Neural cell (in vitro differentiated cells): ENCODE measurements at regions not wholly inside any gene's neighbourhood (a gene's known extent, or its start where the extent isn't known, plus 50 kb on each side); places are given as distances from the start of the nearest gene placed in this dataset.

Experiments used
- H2AFZ ChIP-seq: fragments of 200-600, 300-800 bp; sonication (generic), shearing (Covaris generic); 2 replicates; pipeline ENCODE4 v1.6.0; 2014; ENCODE audit warnings: low read depth, mild to moderate bottlenecking, antibody characterized with exemption, low read length, moderate library complexity
- H3F3A ChIP-seq: fragments of 200-600 bp; shearing (Covaris generic); 2 replicates; pipeline ENCODE4 v1.6.1; 2016; ENCODE audit warnings: mild to moderate bottlenecking, moderate library complexity, mixed read lengths, antibody characterized with exemption, low read length; ENCODE audit not compliant: insufficient read depth, poor library complexity, severe bottlenecking
- H3K27ac ChIP-seq: fragments of 200-600, 300-800 bp; sonication (generic), shearing (Covaris generic); 2 replicates; pipeline ENCODE4 v1.5.1; 2014; ENCODE audit warnings: mild to moderate bottlenecking, low read length, moderate library complexity
- H3K27me3 ChIP-seq: fragments of 300-800, 200-600 bp; sonication (generic), shearing (Covaris generic); 2 replicates; pipeline ENCODE4 v1.6.0; 2014; ENCODE audit warnings: mild to moderate bottlenecking, low read depth, low read length, moderate library complexity; ENCODE audit not compliant: insufficient read depth
- H3K36me3 ChIP-seq: fragments of 300-800, 200-600 bp; sonication (generic), shearing (Covaris generic); 2 replicates; pipeline ENCODE4 v1.5.1; 2014; ENCODE audit warnings: mild to moderate bottlenecking, antibody characterized with exemption, low read length, moderate library complexity; ENCODE audit not compliant: insufficient read depth
- H3K4me2 ChIP-seq: fragments of 300-800, 200-600 bp; sonication (generic), shearing (Covaris generic); 2 replicates; pipeline ENCODE4 v1.6.0; 2014; ENCODE audit warnings: mild to moderate bottlenecking, low read length
- H3K4me3 ChIP-seq: fragments of 300-800, 200-600 bp; sonication (generic), shearing (Covaris generic); 2 replicates; pipeline ENCODE4 v1.5.1; 2014; ENCODE audit warnings: mild to moderate bottlenecking, low read length, moderate library complexity
- H3K79me2 ChIP-seq: fragments of 200-600 bp; shearing (Covaris generic); replicated peaks from 2 replicates; pipeline ENCODE4 v1.6.0; 2014; ENCODE audit warnings: mild to moderate bottlenecking, low read length, moderate library complexity; ENCODE audit not compliant: insufficient read depth
- H3K9ac ChIP-seq: fragments of 300-800, 200-600 bp; sonication (generic), shearing (Covaris generic); 2 replicates; pipeline ENCODE4 v1.6.1; 2016; ENCODE audit warnings: mild to moderate bottlenecking, low read length, mixed read lengths
- H3K9me2 ChIP-seq: fragments of 200-600 bp; shearing (Covaris generic); 2 replicates; pipeline ENCODE4 v1.6.1; 2016; ENCODE audit warnings: mild to moderate bottlenecking, low read length, mixed read lengths; ENCODE audit not compliant: insufficient read depth
- H3K9me3 ChIP-seq: fragments of 200-600, 300-800 bp; sonication (generic), shearing (Covaris generic); 2 replicates; pipeline ENCODE4 v1.6.1; 2016; ENCODE audit warnings: mild to moderate bottlenecking, mixed run types, low read length, moderate library complexity, mixed read lengths
- H4K20me1 ChIP-seq: fragments of 200-600 bp; shearing (Covaris generic); 2 replicates; pipeline ENCODE4 v1.6.1; 2016; ENCODE audit warnings: mild to moderate bottlenecking, mixed run types; ENCODE audit not compliant: insufficient read depth
- EP300 ChIP-seq: fragments of 450-650 bp; conservative IDR thresholded peaks from 2 replicates; pipeline ENCODE4 v1.6.1; 2014; ENCODE audit warnings: antibody characterized with exemption, mild to moderate bottlenecking, moderate library complexity; ENCODE audit not compliant: poor library complexity, severe bottlenecking
- EZH2 ChIP-seq: fragments of 200-600, 300-800 bp; shearing (Covaris generic), sonication (generic); IDR thresholded peaks from 2 replicates; pipeline ENCODE4 v1.6.1; 2014; ENCODE audit warnings: antibody characterized with exemption, low read length, borderline replicate concordance, mild to moderate bottlenecking; ENCODE audit not compliant: insufficient read depth, poor library complexity, severe bottlenecking
- MXI1 ChIP-seq: fragments of 450-650 bp; conservative IDR thresholded peaks from 2 replicates; pipeline ENCODE4 v1.6.1; 2014; ENCODE audit warnings: antibody characterized with exemption, mild to moderate bottlenecking; ENCODE audit not compliant: poor library complexity, severe bottlenecking
- RAD21 ChIP-seq: fragments of 450-650 bp; conservative IDR thresholded peaks from 2 replicates; pipeline ENCODE4 v1.6.1; 2014; ENCODE audit warnings: antibody characterized with exemption, mild to moderate bottlenecking, moderate library complexity
- REST ChIP-seq: IDR thresholded peaks from 2 replicates; pipeline ENCODE4 v1.6.1; 2012; ENCODE audit warnings: borderline replicate concordance
- SMC3 ChIP-seq: fragments of 450-650 bp; conservative IDR thresholded peaks from 2 replicates; pipeline ENCODE4 v1.6.1; 2014; ENCODE audit warnings: antibody characterized with exemption, mild to moderate bottlenecking, moderate library complexity; ENCODE audit not compliant: poor library complexity

- H3K27ac ChIP-seq = no peak overlapping the region
- no peaks in the 10 kb centered on the region for H4K20me1 ChIP-seq
- no peaks in the 10 kb centered on the region for H3K79me2 ChIP-seq
- peak overlapping the region; percentile 27 for H2AFZ ChIP-seq
- no peaks in the 10 kb centered on the region for H3K36me3 ChIP-seq
- H3K9me2 ChIP-seq = no peaks in the 10 kb centered on the region
- no peaks in the 10 kb centered on the region for H3F3A ChIP-seq
- no peaks in the 10 kb centered on the region for H3K27me3 ChIP-seq
- no peaks in the 10 kb centered on the region for H3K9me3 ChIP-seq
- H3K9ac ChIP-seq = no peak overlapping the region
- H3K4me2 ChIP-seq = peak overlapping the region; percentile 2
- no peak for TF ChIP-seq SMC3
- no peak for TF ChIP-seq MXI1
- no peak for TF ChIP-seq REST
- no peak for TF ChIP-seq EP300
- TF ChIP-seq EZH2 = no peak
- no peak overlapping the region for H3K4me3 ChIP-seq
Observed at GRCh38 chr1:58157256-58157655, 389.3 kb downstream of the OMA1 start.

- H3K27me3 ChIP-seq = no peaks in the 10 kb centered on the region
Observed at GRCh38 chr1:58156831-58157230, 389.7 kb downstream of the OMA1 start.

More at GRCh38 chr1:58156831-58157230, 389.7 kb downstream of the OMA1 start:
- H3K9me2 ChIP-seq = no peaks in the 10 kb centered on the region
- H3K4me3 ChIP-seq = no peak overlapping the region
- no peaks in the 10 kb centered on the region for H3K79me2 ChIP-seq
- H3K4me2 ChIP-seq = peak overlapping the region; percentile 2
- H3F3A ChIP-seq = no peaks in the 10 kb centered on the region
- H4K20me1 ChIP-seq = no peaks in the 10 kb centered on the region
- H3K9ac ChIP-seq = no peak overlapping the region
- no peak overlapping the region for H3K27ac ChIP-seq
- no peaks in the 10 kb centered on the region for H3K9me3 ChIP-seq
- H2AFZ ChIP-seq = peak overlapping the region; percentile 27
- H3K36me3 ChIP-seq = no peaks in the 10 kb centered on the region
- TF ChIP-seq RAD21 = no peak
- no peak for TF ChIP-seq REST
- TF ChIP-seq EP300 = no peak
- no peak for TF ChIP-seq SMC3
